Upper lobe of right lung (tissue), 1 donor: ENCODE measurements at regions not wholly inside any gene's neighbourhood (a gene's known extent, or its start where the extent isn't known, plus 50 kb on each side); places are given as distances from the start of the nearest gene placed in this dataset.

Experiments used
- ATAC-seq: fragments of 200-7000 bp; cut with Tn5 transposase; one replicate; pipeline ENCODE4 v1.9.1; 2020; ENCODE audit warnings: mild to moderate bottlenecking, moderate library complexity
- DNase-seq: peaks from one replicate; pipeline ENCODE4 v3.0.0-alpha.2; 2020
- H3K27ac ChIP-seq: fragments of 200-600 bp; one replicate; pipeline ENCODE4 v1.8.0; 2022
- H3K27me3 ChIP-seq: fragments of 200-600 bp; one replicate; pipeline ENCODE4 v1.8.0; 2022; ENCODE audit warnings: mild to moderate bottlenecking
- H3K36me3 ChIP-seq: fragments of 200-600 bp; one replicate; pipeline ENCODE4 v1.8.0; 2022
- H3K4me1 ChIP-seq: fragments of 200-600 bp; one replicate; pipeline ENCODE4 v1.8.0; 2022
- H3K4me3 ChIP-seq: fragments of 200-600 bp; one replicate; pipeline ENCODE4 v1.8.0; 2022; ENCODE audit warnings: mild to moderate bottlenecking
- H3K9me3 ChIP-seq: fragments of 200-600 bp; one replicate; pipeline ENCODE4 v1.8.0; 2022
- CTCF ChIP-seq: fragments of 200-600 bp; IDR thresholded peaks from one replicate; pipeline ENCODE4 v1.8.0; 2022; ENCODE audit warnings: antibody characterized with exemption
- intact Hi-C: fragments of 100-400 bp; cut with DNase I; formaldehyde crosslinking; loops from one replicate; pipeline ENCODE4 v1.11.0; 2022
- donor health status: DM: no; HTN: yes; CAD: no; lungs with severe emphysema.

GRCh38 chr1:157925419-157926166, 67.9 kb upstream of the KIRREL1 start:
- ATAC-seq = peak; percentile 15
- H3K4me3 ChIP-seq = no peak overlapping the region
- no peak for DNase-seq
- intact Hi-C loops = no loop called here
- no peak for TF ChIP-seq CTCF
- H3K9me3 ChIP-seq = no peaks in the 10 kb centered on the region
- H3K27me3 ChIP-seq = no peaks in the 10 kb centered on the region
- no peaks in the 10 kb centered on the region for H3K4me1 ChIP-seq
- H3K27ac ChIP-seq = no peak overlapping the region
- no peaks in the 10 kb centered on the region for H3K36me3 ChIP-seq

GRCh38 chr1:157932069-157932468, 61.4 kb upstream of the KIRREL1 start:
- intact Hi-C loops = no loop called here
- ATAC-seq (no peak), DNase-seq (no peak)
- Histone ChIP-seq H3K4me3 (no peak overlapping the region), H3K27me3 (no peaks in the 10 kb centered on the region), H3K27ac (no peak overlapping the region), H3K36me3 (no peaks in the 10 kb centered on the region), H3K4me1 (no peaks in the 10 kb centered on the region), H3K9me3 (no peaks in the 10 kb centered on the region)
- no peak for TF ChIP-seq CTCF

- H3K4me3 ChIP-seq = no peak overlapping the region
- intact Hi-C loops = no loop called here
- no peak for TF ChIP-seq CTCF
- no peaks in the 10 kb centered on the region for H3K9me3 ChIP-seq
- H3K27me3 ChIP-seq = peaks cover 7% of the 10 kb centered on the region
- H3K4me1 ChIP-seq = no peaks in the 10 kb centered on the region
- no peak overlapping the region for H3K27ac ChIP-seq
- no peaks in the 10 kb centered on the region for H3K36me3 ChIP-seq
- DNase-seq (no peak), ATAC-seq (peak; percentile 67)
Measured at GRCh38 chr1:157937744-157938143, 55.7 kb upstream of the KIRREL1 start.

GRCh38 chr1:157941939-157942338, 51.5 kb upstream of the KIRREL1 start:
- no peak for TF ChIP-seq CTCF
- no peaks in the 10 kb centered on the region for H3K4me1 ChIP-seq
- intact Hi-C loops = no loop called here
- DNase-seq (no peak), ATAC-seq (no peak)
- no peak overlapping the region for H3K27ac ChIP-seq
- no peak overlapping the region for H3K4me3 ChIP-seq
- peaks cover 7% of the 10 kb centered on the region for H3K27me3 ChIP-seq
- H3K36me3 ChIP-seq = no peaks in the 10 kb centered on the region
- no peaks in the 10 kb centered on the region for H3K9me3 ChIP-seq
